Esophagus (tissue), 2 donors: ENCODE measurements at regions not wholly inside any gene's neighbourhood (a gene's known extent, or its start where the extent isn't known, plus 50 kb on each side); places are given as distances from the start of the nearest gene placed in this dataset.
"Not testable (repeated sequence)": the region's sequence is repeated elsewhere in the genome, so short reads cannot be mapped to it uniquely, and the experiment has no call there.

Experiments used
- H3K27ac ChIP-seq, 2 donors: one replicate each; pipeline ENCODE4 v1.5.1; 2013; ENCODE audit warnings: low read depth in 2 of 2, mild to moderate bottlenecking in 2 of 2, inconsistent platforms in 1 of 2, low read length in 1 of 2, moderate library complexity in 1 of 2
- H3K27me3 ChIP-seq, 2 donors: one replicate each; pipeline ENCODE4 v1.6.1; 2013; ENCODE audit warnings: low read length in 2 of 2, control low read depth in 1 of 2, mild to moderate bottlenecking in 1 of 2; ENCODE audit not compliant: insufficient read depth in 2 of 2, control insufficient read depth in 1 of 2
- H3K36me3 ChIP-seq, 2 donors: one replicate each; pipeline ENCODE4 v1.6.1; 2013; ENCODE audit warnings: low read length in 1 of 2; ENCODE audit not compliant: control insufficient read depth in 2 of 2, insufficient read depth in 2 of 2
- H3K4me1 ChIP-seq, 2 donors: one replicate each; pipeline ENCODE4 v1.6.1; 2013; ENCODE audit warnings: low read length in 1 of 2; ENCODE audit not compliant: control insufficient read depth in 2 of 2, insufficient read depth in 2 of 2
- H3K4me3 ChIP-seq, 2 donors: one replicate each; pipeline ENCODE4 v1.5.1; 2013; ENCODE audit warnings: low read length in 2 of 2, mild to moderate bottlenecking in 2 of 2, low read depth in 1 of 2, moderate library complexity in 1 of 2
- H3K9me3 ChIP-seq, 2 donors: one replicate each; pipeline ENCODE4 v1.6.1; 2013; ENCODE audit warnings: mild to moderate bottlenecking in 2 of 2, low read depth in 1 of 2, low read length in 1 of 2, moderate library complexity in 1 of 2; ENCODE audit not compliant: control insufficient read depth in 2 of 2, insufficient read depth in 1 of 2
- WGBS, 2 donors: extraction: QIAGEN DNeasy Blood & Tissue Kit; methylation state at CpG; one replicate each; pipeline ENCODE4 v1.1.7; 2013; 5-methylcytosine and 5-hydroxymethylcytosine counted together
- donor health status: healthy with polysubstance abuse.
- donor health status: Bipolar disorder and iron deficiency.

DNA sequence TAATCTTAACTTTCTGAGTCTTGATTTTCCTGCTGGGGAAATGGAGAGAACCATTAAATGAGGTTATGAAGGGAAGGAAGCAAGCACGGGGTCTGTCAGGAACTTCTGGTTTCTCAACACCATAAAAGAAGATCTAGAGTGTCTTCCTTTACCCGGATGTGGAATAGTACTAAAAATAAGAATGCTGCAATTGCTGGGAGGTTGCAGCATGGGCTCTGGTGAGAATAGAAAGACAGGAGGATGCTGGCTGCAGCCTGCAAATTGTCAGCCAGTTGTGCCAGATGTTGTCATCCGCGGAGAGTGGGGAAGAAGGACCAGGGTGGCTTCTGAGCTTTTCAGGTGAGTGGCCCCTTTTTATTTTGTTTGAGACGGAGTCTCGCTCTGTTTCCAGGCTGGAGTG is 69.3 kb upstream of the STC2 start:
- Histone ChIP-seq H3K27me3 (no peaks in the 10 kb centered on the region), H3K4me3 (no peak overlapping the region), H3K9me3 (peaks cover 0 to 3% of the 10 kb centered on the region in 2 donors), H3K27ac (no peak overlapping the region), H3K4me1 (no peaks in the 10 kb centered on the region), H3K36me3 (no peaks in the 10 kb centered on the region)
- 71 to 74% methylated on average over 6 of the region's 6 CpGs for WGBS, 2 donors

DNA sequence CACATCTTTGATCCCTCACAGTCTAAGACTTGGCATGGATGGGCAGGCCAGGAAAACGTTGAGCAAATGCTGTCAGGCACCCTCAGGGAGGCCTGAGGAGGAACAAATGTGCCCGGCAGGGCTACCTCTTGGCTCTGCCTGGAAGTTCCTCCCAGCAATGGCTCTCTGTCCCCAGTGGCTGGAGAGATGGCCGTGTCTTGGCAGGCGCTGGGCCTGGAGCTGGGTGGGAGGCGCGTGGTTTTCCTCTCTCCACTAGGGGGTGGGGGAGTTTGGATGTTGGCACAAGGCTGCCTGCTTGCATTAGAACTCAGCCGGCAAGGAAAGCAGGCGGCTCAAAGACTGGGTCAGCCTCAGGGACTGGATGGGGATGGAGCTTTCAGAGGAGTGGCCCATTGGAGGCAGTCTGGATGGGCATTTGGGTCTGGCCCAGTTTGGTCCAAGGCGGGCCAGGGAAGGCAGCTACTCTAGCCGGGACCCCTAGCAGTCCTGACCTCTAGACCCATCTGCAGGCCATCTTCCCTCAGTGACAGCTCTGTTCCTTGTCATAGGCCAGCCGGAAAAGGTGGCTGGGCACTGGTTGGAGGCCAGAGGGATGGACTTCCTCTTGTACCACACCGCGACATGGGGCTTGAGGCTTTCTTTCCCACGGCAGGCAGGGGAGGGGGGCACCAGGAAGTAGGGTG is 68.2 kb upstream of the STC2 start:
- Histone ChIP-seq H3K4me1 (no peaks in the 10 kb centered on the region), H3K27me3 (no peaks in the 10 kb centered on the region), H3K4me3 (no peak overlapping the region), H3K27ac (no peak overlapping the region), H3K9me3 (peaks cover 0 to 3% of the 10 kb centered on the region in 2 donors), H3K36me3 (no peaks in the 10 kb centered on the region)
- WGBS, 2 donors: 66 to 71% methylated on average over 14 of the region's 14 CpGs

DNA sequence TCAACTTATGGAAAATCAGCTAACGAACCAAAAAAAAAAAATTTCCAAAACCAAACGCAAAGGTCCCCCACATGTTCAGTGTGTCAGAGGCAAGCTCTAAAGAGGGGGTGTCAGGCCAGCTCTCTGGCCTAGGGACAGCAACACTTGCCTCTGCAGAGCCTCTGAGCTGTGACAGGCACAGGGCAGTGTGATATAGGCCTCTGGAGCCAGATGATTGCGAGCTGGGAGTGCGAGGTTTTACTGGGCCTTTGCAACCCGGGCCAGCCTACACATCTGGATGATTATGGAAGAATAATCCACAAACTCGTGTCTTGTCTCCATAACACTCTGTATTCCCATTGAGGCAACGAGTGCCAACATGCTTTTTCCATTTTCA is 67.7 kb upstream of the STC2 start:
- Histone ChIP-seq H3K27me3 (no peaks in the 10 kb centered on the region), H3K4me3 (no peak overlapping the region), H3K27ac (no peak overlapping the region), H3K9me3 (peaks cover 0 to 3% of the 10 kb centered on the region in 2 donors), H3K4me1 (no peaks in the 10 kb centered on the region), H3K36me3 (no peaks in the 10 kb centered on the region)
- WGBS, 2 donors: 53 to 75% methylated on average over 7 of the region's 7 CpGs

DNA sequence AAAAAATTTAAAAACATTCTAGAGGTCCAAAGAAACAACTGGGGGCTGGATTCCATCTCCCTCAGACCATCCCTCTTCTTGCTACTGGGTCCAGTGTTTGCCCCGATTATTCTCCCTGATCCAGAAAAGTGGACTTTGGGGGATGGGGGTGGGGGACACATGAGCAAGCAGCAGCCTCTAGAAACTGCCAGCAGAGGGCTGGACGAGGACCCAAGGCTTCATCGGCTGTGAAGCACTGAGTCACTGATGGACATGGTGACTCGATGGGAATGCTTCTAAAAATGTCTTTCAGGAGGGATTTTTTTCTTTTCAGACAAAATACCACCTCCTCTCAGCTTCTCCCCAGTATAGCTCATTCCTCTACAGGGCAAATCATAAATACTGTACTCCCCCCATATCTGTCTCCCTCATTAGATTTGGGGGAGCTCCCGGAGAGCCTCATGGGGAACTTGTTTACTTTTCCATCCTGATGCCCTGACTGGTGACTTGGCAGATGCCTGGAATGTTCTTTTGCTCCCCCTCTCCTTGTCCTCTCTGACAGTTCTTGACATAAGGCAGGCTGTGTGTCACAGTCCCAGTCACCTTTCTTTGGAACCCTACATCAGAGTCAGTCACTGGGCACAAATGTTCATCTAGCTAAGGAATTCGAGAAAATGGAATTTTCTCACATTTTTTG is 67.2 kb upstream of the STC2 start:
- Histone ChIP-seq H3K27me3 (no peaks in the 10 kb centered on the region), H3K4me3 (no peak overlapping the region), H3K27ac (no peak overlapping the region), H3K9me3 (peaks cover 0 to 3% of the 10 kb centered on the region in 2 donors), H3K36me3 (no peaks in the 10 kb centered on the region), H3K4me1 (no peaks in the 10 kb centered on the region)
- 66 to 69% methylated on average over 6 of the region's 6 CpGs for WGBS, 2 donors

DNA sequence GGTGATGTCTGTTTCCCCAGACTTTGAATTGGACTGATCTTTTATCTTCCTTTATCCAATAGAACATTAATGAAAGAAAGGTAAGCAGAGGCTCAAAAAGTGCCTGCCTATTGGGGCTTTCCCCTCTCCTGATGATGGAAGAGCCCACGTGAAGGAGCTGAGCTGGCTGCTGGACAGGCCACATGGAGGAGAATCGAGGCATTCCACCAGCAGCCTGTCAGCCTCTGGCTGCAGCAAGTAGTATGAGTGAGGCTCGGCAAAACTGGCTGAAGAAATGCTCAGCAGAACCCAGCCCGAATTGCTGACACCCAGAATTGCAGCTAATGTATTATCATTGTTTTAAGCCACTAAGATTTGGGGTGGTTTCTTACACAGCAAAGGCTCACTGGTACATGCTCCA is 66.5 kb upstream of the STC2 start:
- Histone ChIP-seq H3K4me3 (no peak overlapping the region), H3K27me3 (no peaks in the 10 kb centered on the region), H3K9me3 (peaks cover 0 to 3% of the 10 kb centered on the region in 2 donors), H3K4me1 (no peaks in the 10 kb centered on the region), H3K27ac (no peak overlapping the region), H3K36me3 (no peaks in the 10 kb centered on the region)
- WGBS, 2 donors: 66 to 70% methylated on average over 4 of the region's 4 CpGs

DNA sequence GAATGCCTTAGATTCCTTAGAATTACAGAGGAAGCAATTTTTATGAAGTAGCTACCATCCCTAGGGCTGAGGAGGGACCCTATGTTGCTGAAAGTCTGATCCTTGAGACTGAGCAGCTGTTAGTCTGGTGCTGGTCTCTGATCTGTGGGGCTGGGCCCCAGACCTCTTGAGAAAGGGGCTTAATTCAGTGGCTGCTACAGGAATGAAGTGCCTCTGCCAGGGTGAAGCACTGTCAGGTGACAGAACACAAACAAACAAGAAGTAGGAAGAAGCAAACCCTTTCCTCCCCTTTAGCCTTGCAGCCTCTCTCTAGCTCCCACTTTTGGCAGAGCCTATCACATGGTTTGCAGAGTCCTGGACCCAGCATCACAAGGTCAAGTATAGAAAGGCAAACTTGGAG is 64.0 kb upstream of the STC2 start:
- peaks cover 0 to 3% of the 10 kb centered on the region in 2 donors for H3K9me3 ChIP-seq
- no peak overlapping the region for H3K4me3 ChIP-seq
- H3K27me3 ChIP-seq: no peaks in the 10 kb centered on the region
- H3K4me1 ChIP-seq: no peaks in the 10 kb centered on the region
- H3K36me3 ChIP-seq: no peaks in the 10 kb centered on the region
- no peak overlapping the region for H3K27ac ChIP-seq

DNA sequence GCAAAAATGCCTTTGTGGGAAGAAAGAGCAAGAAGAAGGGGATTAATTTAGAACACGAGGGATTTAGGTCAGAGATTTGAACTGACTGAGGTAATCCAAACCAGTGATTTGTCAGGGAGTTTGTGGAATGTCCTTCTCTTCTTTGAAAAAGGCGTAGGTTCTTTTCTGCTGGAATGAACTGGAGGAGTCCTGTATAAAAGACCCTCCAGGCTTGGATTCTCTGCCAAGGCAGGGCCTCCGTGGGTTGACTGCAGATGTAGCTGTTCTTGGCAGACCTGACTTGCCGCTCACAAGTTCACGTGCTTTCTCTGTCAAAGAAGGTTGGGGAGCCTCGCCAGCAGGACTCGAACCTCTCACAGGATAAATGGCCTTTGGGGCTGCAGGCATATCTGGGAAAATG is 62.8 kb upstream of the STC2 start:
- Histone ChIP-seq H3K36me3 (no peaks in the 10 kb centered on the region), H3K27me3 (no peaks in the 10 kb centered on the region), H3K9me3 (peaks cover 0 to 3% of the 10 kb centered on the region in 2 donors), H3K27ac (no peak overlapping the region), H3K4me1 (no peaks in the 10 kb centered on the region), H3K4me3 (no peak overlapping the region)
- WGBS, 2 donors: 42 to 58% methylated on average over 7 of the region's 7 CpGs

DNA sequence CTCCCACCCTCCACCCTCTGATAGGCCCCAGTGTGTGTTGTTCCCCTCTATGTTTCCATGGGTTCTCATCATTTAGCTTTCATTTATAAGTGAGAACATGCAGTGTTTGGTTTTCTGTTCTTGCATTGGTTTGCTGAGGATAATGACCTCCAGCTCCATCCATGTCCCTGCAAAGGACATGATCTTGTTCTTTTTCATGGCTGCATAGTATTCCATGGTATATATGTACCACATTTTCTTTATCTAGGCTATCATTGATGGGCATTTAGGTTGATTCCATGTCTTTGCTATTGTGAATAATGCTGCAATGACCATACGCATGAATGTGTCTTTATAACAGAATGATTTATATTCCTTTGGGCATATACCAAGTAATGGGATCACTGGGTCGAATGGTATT is 59.1 kb upstream of the STC2 start:
- H3K4me1 ChIP-seq: not testable (repeated sequence)

DNA sequence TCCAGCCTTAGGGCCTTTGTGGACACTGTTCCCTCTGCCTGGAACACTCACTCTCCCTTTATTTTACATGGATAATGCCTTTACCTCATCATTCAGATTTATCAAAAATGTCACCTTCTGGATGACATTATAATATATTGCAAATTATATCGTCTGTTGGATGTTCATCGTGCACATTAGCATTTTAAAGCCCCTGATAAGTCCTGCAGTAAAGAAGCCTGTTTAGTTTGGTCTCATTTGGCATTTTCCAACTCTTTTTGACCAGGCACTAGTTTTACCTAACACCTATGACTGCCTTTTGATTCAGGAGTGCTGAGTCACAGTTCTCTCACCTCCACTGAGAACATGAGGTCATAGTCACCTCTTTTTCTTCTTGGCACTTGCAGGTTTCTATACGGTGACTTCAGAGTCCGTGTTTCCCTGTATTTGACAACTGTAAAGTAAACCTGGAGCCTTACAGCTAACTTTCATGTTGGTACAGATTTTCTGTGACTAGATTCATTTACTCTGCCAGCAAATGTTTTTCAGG is 57.7 kb upstream of the STC2 start:
- Histone ChIP-seq H3K27ac (no peak overlapping the region), H3K9me3 (no peaks in the 10 kb centered on the region), H3K36me3 (no peaks in the 10 kb centered on the region), H3K27me3 (no peaks in the 10 kb centered on the region), H3K4me1 (no peaks in the 10 kb centered on the region), H3K4me3 (no peak overlapping the region)
- 68 to 77% methylated on average over 4 of the region's 4 CpGs for WGBS, 2 donors

More for the DNA sequence above, 59.1 kb upstream of the STC2 start:
- not testable (repeated sequence) for H3K4me3 ChIP-seq, H3K27ac ChIP-seq, H3K27me3 ChIP-seq, H3K9me3 ChIP-seq, H3K36me3 ChIP-seq
- WGBS, 2 donors: 88 to 91% methylated on average over 2 of the region's 2 CpGs

DNA sequence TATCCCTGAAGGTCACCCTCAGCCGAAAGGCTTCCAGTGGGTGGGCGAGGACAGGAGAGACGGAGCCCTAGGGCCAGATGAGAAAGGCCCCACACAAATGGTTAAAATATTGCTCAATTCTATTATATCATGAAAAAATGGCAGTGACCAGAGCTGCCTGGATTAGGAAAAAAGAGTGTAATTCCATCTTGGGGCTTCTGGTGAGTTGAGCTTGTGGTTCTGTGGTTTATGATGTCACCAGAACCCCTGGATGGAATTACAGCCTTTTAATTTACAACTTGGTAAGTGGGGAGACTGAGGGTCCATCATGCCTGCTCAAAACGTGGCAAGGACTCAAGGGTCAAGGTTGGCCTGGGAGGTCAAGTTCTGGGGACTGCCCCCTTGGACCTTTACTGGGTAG is 55.5 kb upstream of the STC2 start:
- WGBS, 2 donors: 80 to 86% methylated on average over 4 of the region's 4 CpGs
- no peak overlapping the region for H3K4me3 ChIP-seq
- H3K4me1 ChIP-seq: no peaks in the 10 kb centered on the region
- peaks cover 0 to 2% of the 10 kb centered on the region in 2 donors for H3K9me3 ChIP-seq
- H3K27me3 ChIP-seq: no peaks in the 10 kb centered on the region
- no peaks in the 10 kb centered on the region for H3K36me3 ChIP-seq
- no peak overlapping the region for H3K27ac ChIP-seq
